OCI-LY7 (cell line): ENCODE measurements at regions not wholly inside any gene's neighbourhood (a gene's known extent, or its start where the extent isn't known, plus 50 kb on each side); places are given as distances from the start of the nearest gene placed in this dataset.

Source experiments
- BruUV-seq: library from RNA; stranded (reverse); fragments of 400-500 nt; replicated peaks from 2 replicates; lab custom pipeline; 2021; lab: Mats Ljungman, UMichigan
- CTCF ChIA-PET: fragments of 300-600 bp; sonication (Branson Sonifier 250); formaldehyde crosslinking; loops from one replicate; lab custom pipeline; 2022; ENCODE audit warnings: antibody characterized with exemption; ENCODE audit not compliant: unreplicated experiment; lab: Charles Lee
- POLR2A ChIA-PET: fragments of 300-600 bp; sonication (Branson Sonifier 250); formaldehyde crosslinking; loops from one replicate; lab custom pipeline; 2022; ENCODE audit warnings: antibody characterized with exemption; lab: Charles Lee
- DNase-seq: peaks from one replicate; pipeline ENCODE4 v3.0.0-alpha.2; 2015; ENCODE audit warnings: low spot score
- H2AFZ ChIP-seq: fragments of 200-600 bp; sonication (generic), shearing (Covaris generic); 2 replicates; pipeline ENCODE4 v1.6.1; 2014; ENCODE audit warnings: mild to moderate bottlenecking, antibody characterized with exemption, low read length, moderate library complexity
- H3K27ac ChIP-seq: fragments of 200-600 bp; sonication (generic); 2 replicates; pipeline ENCODE4 v1.5.1; 2014; ENCODE audit warnings: mixed run types, low read depth, mild to moderate bottlenecking, moderate library complexity, low read length, inconsistent platforms; ENCODE audit not compliant: poor library complexity, severe bottlenecking
- H3K36me3 ChIP-seq: fragments of 200-600 bp; sonication (generic); 2 replicates; pipeline ENCODE4 v1.6.1; 2014; ENCODE audit warnings: mild to moderate bottlenecking, antibody characterized with exemption, low read length, moderate library complexity, mixed read lengths; ENCODE audit not compliant: insufficient read depth
- H3K4me1 ChIP-seq: fragments of 200-600 bp; sonication (generic); 2 replicates; pipeline ENCODE4 v1.5.1; 2014; ENCODE audit warnings: mild to moderate bottlenecking, low read length; ENCODE audit not compliant: insufficient read depth, poor library complexity, severe bottlenecking
- H3K4me2 ChIP-seq: fragments of 200-600 bp; sonication (generic); 2 replicates; pipeline ENCODE4 v1.6.1; 2014; ENCODE audit warnings: mild to moderate bottlenecking, low read length
- H3K4me3 ChIP-seq: fragments of 200-600 bp; sonication (generic); 2 replicates; pipeline ENCODE4 v1.5.1; 2014; ENCODE audit warnings: mild to moderate bottlenecking, low read depth, low read length; ENCODE audit not compliant: poor library complexity, severe bottlenecking
- H3K79me2 ChIP-seq: fragments of 200-600 bp; sonication (generic); 2 replicates; pipeline ENCODE4 v1.6.1; 2016; ENCODE audit warnings: low read depth, mild to moderate bottlenecking, low read length, moderate library complexity, mixed read lengths; ENCODE audit not compliant: insufficient read depth
- H3K9me2 ChIP-seq: fragments of 200-600 bp; sonication (generic); 2 replicates; pipeline ENCODE4 v1.6.1; 2016; ENCODE audit warnings: mild to moderate bottlenecking, low read length, mixed read lengths; ENCODE audit not compliant: insufficient read depth
- H3K9me3 ChIP-seq: fragments of 200-600 bp; sonication (generic); 2 replicates; pipeline ENCODE4 v1.6.1; 2014; ENCODE audit warnings: mild to moderate bottlenecking, mixed run types, low read length, mixed read lengths
- H4K20me1 ChIP-seq: fragments of 200-600 bp; sonication (generic); 2 replicates; pipeline ENCODE4 v1.6.1; 2014; ENCODE audit warnings: mild to moderate bottlenecking, antibody characterized with exemption, low read length, moderate library complexity, mixed read lengths; ENCODE audit not compliant: insufficient read depth
- EZH2phosphoT487 ChIP-seq: fragments of 200-600 bp; sonication (generic); IDR thresholded peaks from 2 replicates; pipeline ENCODE4 v1.6.1; 2018; ENCODE audit warnings: low read depth, borderline replicate concordance, mild to moderate bottlenecking, mixed run types, antibody characterized with exemption, low read length, moderate library complexity, mixed read lengths
- intact Hi-C: fragments of 100-400 bp; cut with micrococcal nuclease; formaldehyde crosslinking; loops from one replicate; pipeline ENCODE4 v1.10.0; 2022; ENCODE audit not compliant: unreplicated experiment
- TF ChIP-seq, protein P1 (sequence below): fragments of 200-600 bp; sonication (generic); conservative IDR thresholded peaks from 2 replicates; pipeline ENCODE4 v1.5.1; 2014; ENCODE audit warnings: mild to moderate bottlenecking, antibody characterized with exemption, low read length, moderate library complexity, mixed read lengths

- CTCF ChIA-PET, result no interaction called here
- no peak for TF ChIP-seq EZH2phosphoT487
- TF ChIP-seq, protein P1, sequence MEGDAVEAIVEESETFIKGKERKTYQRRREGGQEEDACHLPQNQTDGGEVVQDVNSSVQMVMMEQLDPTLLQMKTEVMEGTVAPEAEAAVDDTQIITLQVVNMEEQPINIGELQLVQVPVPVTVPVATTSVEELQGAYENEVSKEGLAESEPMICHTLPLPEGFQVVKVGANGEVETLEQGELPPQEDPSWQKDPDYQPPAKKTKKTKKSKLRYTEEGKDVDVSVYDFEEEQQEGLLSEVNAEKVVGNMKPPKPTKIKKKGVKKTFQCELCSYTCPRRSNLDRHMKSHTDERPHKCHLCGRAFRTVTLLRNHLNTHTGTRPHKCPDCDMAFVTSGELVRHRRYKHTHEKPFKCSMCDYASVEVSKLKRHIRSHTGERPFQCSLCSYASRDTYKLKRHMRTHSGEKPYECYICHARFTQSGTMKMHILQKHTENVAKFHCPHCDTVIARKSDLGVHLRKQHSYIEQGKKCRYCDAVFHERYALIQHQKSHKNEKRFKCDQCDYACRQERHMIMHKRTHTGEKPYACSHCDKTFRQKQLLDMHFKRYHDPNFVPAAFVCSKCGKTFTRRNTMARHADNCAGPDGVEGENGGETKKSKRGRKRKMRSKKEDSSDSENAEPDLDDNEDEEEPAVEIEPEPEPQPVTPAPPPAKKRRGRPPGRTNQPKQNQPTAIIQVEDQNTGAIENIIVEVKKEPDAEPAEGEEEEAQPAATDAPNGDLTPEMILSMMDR, result no peak
These were observed 114.3 kb downstream of the LYZL1 start for GRCh38 chr10:29403208-29403607.

DNA sequence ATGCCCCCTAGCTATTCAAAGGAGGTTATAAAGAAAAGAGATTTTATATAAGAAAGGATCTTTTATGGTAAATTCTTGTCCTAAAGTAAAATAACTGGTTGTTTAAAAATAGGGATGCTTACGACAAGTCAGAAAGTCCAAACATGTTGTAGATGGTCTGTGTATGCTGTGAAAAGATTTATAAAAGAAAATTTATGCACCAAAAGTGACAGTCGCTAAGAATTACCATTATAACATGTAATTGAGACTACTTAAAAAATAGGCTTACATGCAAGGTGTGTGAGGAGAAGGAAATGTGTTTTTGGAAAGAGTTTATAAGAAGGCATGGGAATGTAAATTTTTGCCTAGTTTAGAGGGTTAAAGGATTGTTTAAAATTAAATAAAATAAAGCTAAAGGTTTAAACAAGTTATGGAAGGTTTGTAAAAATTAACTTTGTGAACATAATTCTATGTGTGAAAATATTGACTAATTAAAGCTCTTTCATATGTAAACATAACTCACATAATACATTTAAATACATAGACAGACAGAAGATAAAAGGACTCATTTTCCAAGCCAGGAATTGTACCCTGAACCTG is 118.5 kb downstream of the LYZL1 start:
- no peak overlapping the region for H3K27ac ChIP-seq
- no peak overlapping the region for H2AFZ ChIP-seq
- no peaks in the 10 kb centered on the region for H4K20me1 ChIP-seq
- DNase-seq, result peak; percentile 18
- H3K9me2 ChIP-seq, result no peaks in the 10 kb centered on the region
- no peak overlapping the region for H3K4me3 ChIP-seq
- H3K79me2 ChIP-seq, result no peaks in the 10 kb centered on the region
- ChIA-PET POLR2A (interaction anchor here (0.6 kb wide), 1 partner anchor 110 kb away, joined by 3 read pairs; no protein-coding TSS in a partner anchor), CTCF (no interaction called here)
- intact Hi-C loops, result no loop called here
- BruUV-seq, result no TSS peak
- H3K36me3 ChIP-seq, result no peaks in the 10 kb centered on the region
- H3K4me1 ChIP-seq, result no peaks in the 10 kb centered on the region
- H3K4me2 ChIP-seq, result no peak overlapping the region
- TF ChIP-seq EZH2phosphoT487, result no peak
- TF ChIP-seq, protein P1, result no peak
- peaks cover 13% of the 10 kb centered on the region for H3K9me3 ChIP-seq

More at GRCh38 chr10:29403208-29403607, 114.3 kb downstream of the LYZL1 start:
- Histone ChIP-seq H3K9me2 (no peaks in the 10 kb centered on the region), H3K4me1 (no peaks in the 10 kb centered on the region), H3K9me3 (peaks cover 13% of the 10 kb centered on the region), H4K20me1 (no peaks in the 10 kb centered on the region), H3K79me2 (no peaks in the 10 kb centered on the region), H3K27ac (no peak overlapping the region), H3K4me3 (no peak overlapping the region), H3K4me2 (no peak overlapping the region), H2AFZ (no peak overlapping the region), H3K36me3 (no peaks in the 10 kb centered on the region)
- BruUV-seq, result no TSS peak
- intact Hi-C loops, result no loop called here
- POLR2A ChIA-PET, result no interaction called here
- no peak for DNase-seq
